T-helper 1 cell (primary cell): ENCODE measurements at regions not wholly inside any gene's neighbourhood (a gene's known extent, or its start where the extent isn't known, plus 50 kb on each side); places are given as distances from the start of the nearest gene placed in this dataset.
"Not testable (repeated sequence)": the region's sequence is repeated elsewhere in the genome, so short reads cannot be mapped to it uniquely, and the experiment has no call there.

Experiments
- DNase-seq, 5 donors: peaks; one replicate each; pipeline ENCODE4 v3.0.0-alpha.2; 2012 to 2020

- DNase-seq: no peak
Observed at GRCh38 chr5:135110785-135111596, 77.0 kb upstream of the PITX1 start.

- no peak for DNase-seq
Observed at GRCh38 chr5:135108992-135109391, 75.0 kb upstream of the PITX1 start.

GRCh38 chr5:135108569-135108968, 74.5 kb upstream of the PITX1 start:
- DNase-seq: no peak

- no peak for DNase-seq
Observed at GRCh38 chr5:135107986-135108385, 74.0 kb upstream of the PITX1 start.

GRCh38 chr5:135106610-135107471, 72.8 kb upstream of the PITX1 start:
- DNase-seq: no peak

GRCh38 chr5:135106136-135106535, 72.1 kb upstream of the PITX1 start:
- DNase-seq: no peak

GRCh38 chr5:135105105-135105484, 71.1 kb upstream of the PITX1 start:
- no peak for DNase-seq

- DNase-seq: no peak
Observed at GRCh38 chr5:135103575-135103853, 69.5 kb upstream of the PITX1 start.

- no peak for DNase-seq
Observed at GRCh38 chr5:135102716-135103574, 68.9 kb upstream of the PITX1 start.

- DNase-seq: no peak
Observed at GRCh38 chr5:135100431-135100830, 66.4 kb upstream of the PITX1 start.

GRCh38 chr5:135100011-135100410, 66.0 kb upstream of the PITX1 start:
- no peak for DNase-seq

- DNase-seq: no peak
Observed at GRCh38 chr5:135097390-135097789, 63.4 kb upstream of the PITX1 start.

- DNase-seq: no peak
Observed at GRCh38 chr5:135095871-135096270, 61.8 kb upstream of the PITX1 start.

- DNase-seq: no peak
Observed at GRCh38 chr5:135095052-135095715, 61.2 kb upstream of the PITX1 start.

- DNase-seq: no peak
Observed at GRCh38 chr5:135094339-135095051, 60.5 kb upstream of the PITX1 start.

GRCh38 chr5:135093483-135093882, 59.5 kb upstream of the PITX1 start:
- not testable (repeated sequence) for DNase-seq

- DNase-seq: no peak
Observed at GRCh38 chr5:135092476-135092875, 58.4 kb upstream of the PITX1 start.

GRCh38 chr5:135091286-135091685, 57.3 kb upstream of the PITX1 start:
- no peak for DNase-seq

- no peak for DNase-seq
Observed at GRCh38 chr5:135089912-135090311, 55.9 kb upstream of the PITX1 start.

- DNase-seq: no peak
Observed at GRCh38 chr5:135088911-135089310, 54.9 kb upstream of the PITX1 start.

GRCh38 chr5:135087950-135088349, 53.9 kb upstream of the PITX1 start:
- DNase-seq: no peak
